DMS153 treated with DMSO at 0.1 percent for 48 hours (cell line): ENCODE measurements at regions not wholly inside any gene's neighbourhood (a gene's known extent, or its start where the extent isn't known, plus 50 kb on each side); places are given as distances from the start of the nearest gene placed in this dataset.
"Not testable (repeated sequence)": the region's sequence is repeated elsewhere in the genome, so short reads cannot be mapped to it uniquely, and the experiment has no call there.

Experiments used
- DNase-seq: peaks from one replicate; lab custom pipeline; 2025; ENCODE audit not compliant: unreplicated experiment; lab: John Stamatoyannopoulos, UW

DNA sequence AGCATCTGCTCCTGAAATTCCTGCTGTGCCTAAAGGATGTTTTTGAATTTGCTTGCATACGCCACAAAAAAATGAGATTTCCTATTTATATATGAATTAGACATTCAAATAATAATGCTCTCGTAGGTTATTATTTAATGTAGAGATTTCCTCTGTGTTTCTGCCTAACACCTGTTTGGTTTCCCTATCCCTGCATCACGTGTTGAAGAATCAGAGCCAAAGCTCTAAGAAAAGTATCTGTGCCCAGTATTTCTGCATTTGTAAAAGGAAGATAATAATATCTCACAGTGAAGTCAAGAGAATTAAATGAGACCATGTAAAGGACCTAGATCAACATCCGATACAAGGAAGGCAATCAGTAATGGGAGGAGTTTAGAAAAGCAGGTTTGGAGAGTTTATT, 179.5 kb downstream of the HNRNPD start:
- no peak for DNase-seq

DNA sequence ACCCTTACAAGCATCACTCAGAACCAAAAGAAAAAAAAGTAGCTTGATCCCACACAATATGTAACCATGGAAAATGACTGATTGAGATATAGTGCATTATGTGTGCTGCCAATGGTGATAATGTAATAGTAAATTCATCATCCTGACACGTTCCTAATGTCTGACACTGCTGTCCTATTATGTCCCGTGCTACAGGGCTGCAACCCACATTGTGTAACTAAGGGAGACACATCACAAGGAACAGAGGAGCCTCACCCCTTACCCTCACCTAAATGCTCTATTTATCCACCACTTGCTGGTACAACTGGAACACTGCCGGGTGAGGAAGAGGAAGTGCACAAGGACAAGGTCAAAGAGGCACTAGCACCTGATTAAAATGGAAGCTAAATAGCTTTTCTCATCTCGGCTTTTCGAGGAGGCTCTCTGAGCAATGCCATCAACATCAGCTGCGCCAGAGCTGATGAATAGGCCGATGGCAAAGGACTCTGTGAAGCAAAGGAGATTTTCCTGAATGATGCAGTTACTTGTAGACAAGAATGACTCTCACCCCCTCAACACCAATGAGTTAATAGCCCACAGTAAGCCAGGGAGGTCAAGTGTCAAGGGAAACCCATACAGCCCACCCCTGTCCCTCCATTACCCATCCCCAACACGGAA, 181.6 kb downstream of the HNRNPD start:
- DNase-seq: no peak

DNA sequence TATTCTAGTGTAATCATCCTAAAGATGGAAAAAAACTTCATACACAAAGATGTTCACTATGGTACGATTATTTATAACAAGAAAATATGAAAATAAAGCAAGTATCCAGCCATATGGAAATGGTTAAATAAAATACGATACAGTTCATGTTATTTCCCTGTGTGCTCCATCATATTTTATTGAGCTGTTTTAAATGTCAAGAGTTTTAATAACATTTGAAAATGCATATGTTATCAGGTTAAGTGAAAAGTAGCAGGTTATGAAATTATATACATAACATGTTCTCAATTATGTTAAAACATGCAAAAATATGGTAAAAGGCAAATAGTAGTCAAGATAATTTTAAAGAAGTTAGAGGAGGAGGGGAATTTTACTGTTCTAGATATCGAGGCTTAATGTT, 192.0 kb downstream of the HNRNPD start:
- no peak for DNase-seq

GRCh38 chr4:82172186-82172585, 201.6 kb downstream of the HNRNPD start:
- no peak for DNase-seq

- no peak for DNase-seq
These were observed 202.1 kb downstream of the HNRNPD start for GRCh38 chr4:82171531-82172155.

GRCh38 chr4:82149750-82150149, 224.0 kb downstream of the HNRNPD start:
- no peak for DNase-seq

DNA sequence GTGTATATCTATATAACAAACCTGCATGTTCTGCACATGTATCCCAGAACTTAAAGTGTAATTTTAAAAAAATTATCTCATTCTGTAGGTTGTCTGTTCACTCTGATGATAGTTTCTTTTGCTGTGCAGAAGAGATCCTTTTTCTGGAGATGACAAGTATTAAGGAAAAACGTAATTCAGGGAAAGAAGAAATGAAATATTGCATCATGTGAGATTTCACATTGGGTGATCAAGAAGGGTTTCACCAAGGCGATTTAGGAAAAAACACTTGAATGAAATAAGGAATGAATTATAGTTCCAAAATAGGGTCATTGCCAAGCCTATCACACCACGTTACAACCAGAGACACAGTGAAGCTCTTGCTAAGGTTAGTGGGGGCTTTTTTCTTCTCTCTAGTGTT, 227.9 kb downstream of the HNRNPD start:
- DNase-seq: no peak

DNA sequence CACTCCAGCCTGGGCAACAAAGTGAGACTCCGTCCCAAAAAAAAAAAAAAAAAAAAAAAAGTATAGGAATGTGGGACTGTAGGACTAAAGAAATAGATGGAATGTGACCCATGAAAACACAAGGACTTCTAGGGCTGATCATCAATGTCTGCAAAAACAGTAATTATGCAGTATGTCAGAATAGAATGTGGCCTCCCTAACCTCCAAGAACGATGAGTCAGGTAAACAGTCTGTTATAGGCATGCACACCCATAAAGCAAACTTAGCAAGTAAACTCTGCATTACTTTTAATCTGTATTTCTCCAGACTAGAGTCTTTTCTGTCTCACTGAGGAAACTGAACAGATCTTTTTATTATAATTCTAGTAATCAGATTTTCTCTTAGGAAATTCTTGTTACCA, 233.4 kb downstream of the HNRNPD start:
- DNase-seq: no peak

- DNase-seq: no peak
These were observed 234.5 kb downstream of the HNRNPD start for GRCh38 chr4:82139287-82139686.

- DNase-seq: no peak
These were observed 235.4 kb downstream of the HNRNPD start for GRCh38 chr4:82138374-82138773.

DNA sequence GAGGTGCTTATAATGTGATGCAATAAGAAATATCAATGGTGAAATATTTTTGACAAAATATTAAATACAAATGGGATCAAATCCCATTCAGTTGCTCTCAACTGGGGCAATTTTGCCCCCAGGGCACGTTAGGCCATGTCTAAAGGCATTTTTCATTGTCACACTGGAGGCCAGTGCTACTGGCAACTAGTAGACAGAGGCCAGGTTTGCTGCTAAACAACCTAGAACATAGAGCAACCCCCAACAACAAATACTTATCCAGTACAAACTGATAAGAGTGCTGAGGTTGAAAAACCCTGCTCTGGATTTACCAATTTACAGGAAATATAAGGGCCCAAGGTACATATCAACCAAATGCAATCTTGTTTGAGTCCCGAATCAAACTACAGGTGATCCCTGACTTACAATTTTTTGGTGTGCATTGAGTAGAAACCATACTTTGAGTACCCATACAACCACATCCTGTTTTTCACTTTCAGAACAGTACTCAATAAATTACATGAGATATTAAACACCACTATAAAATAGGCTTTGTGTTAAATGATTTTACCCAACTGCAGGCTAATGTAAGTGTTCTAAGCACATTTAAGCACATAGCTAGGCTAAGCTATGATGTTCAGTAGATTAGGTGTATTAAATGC, 237.5 kb downstream of the HNRNPD start:
- no peak for DNase-seq

GRCh38 chr4:82128355-82128754, 245.4 kb downstream of the HNRNPD start:
- DNase-seq: no peak

DNA sequence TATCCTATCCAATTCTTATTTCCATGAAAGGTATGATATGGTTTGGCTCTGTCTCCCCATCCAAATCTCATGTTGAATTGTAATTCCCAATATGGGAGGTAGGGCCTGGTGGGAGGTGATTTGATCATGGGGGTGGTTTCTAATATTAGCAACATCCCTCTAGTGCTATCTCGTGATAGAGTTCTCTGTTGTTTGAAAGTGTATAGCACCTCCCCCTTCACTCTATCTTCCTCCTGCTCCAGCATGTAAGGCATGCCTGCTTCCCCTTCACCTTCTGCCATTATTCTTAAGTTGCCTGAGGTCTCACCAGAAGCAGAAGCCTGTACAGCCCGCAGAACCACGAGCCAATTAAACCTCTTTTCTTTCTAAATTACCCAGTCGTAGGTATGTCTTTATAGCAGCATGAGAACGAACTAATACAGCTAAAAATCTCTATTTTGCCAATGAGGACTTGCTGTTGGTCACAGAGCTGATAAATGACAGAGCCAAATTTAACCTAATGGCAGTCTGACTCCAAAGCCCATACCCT, 247.2 kb downstream of the HNRNPD start:
- DNase-seq: no peak

DNA sequence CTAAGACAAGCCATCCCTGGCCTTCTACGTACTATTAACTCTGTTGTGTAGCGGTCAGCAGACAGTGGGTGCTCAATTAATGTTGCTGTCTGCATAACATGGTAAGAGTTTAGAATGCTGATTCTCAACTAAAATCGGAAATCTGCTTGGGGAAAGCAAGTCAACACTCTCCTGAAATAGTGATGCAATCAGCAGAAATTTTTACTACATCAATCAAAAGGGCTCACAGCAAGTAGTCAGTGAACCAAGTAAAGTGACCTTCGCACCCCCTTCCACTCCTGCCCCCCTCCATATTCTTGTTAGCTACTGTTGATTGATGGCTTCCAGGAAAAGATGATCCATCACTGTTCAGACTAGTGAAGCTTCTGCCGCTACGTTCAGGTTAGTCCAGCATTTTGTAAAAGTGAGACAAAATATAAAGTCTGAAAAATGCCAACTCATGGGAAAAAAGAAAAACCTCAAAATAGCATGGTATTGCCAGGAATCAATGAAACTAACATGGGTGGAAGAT, 247.9 kb downstream of the HNRNPD start:
- no peak for DNase-seq

DNA sequence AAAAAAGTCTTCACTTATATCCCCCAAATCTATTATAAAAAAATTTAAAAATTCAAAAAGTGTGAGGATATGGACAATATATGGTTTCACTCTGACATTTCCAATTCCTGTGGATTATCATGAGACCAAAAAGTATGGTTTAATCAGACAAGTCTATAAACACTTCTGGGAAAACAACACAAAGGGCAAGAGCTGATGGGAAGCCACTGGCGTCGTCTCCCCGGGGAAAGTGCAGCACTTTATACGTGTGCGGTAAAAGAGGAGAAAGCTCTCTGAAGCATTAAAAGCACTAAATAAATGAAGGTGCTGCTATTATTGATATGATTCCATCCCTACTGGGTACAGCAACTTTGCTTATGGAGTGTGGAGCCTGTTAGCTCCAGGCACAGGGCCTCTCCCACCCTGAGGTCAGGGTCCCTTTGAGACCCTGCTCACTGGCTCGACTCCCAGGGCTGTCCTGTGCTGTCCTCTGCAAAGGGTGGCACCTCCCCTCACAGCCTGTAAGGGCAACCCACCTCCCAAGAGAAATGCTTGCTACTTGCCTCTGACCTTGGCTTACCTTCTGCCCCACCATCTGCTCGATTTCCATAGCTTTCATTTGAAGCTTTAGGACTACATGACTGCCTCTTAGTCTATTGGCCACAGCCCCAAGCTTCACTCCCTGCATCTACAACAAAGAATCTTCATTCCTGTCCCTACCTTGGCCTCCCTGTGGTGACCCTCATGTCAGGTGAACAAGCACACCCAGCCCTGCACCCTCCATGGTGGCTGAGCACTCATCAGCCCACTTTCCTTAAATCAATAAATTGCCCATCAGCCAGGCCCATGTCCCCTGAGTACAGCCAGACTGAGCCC, 248.6 kb downstream of the HNRNPD start:
- no peak for DNase-seq

DNA sequence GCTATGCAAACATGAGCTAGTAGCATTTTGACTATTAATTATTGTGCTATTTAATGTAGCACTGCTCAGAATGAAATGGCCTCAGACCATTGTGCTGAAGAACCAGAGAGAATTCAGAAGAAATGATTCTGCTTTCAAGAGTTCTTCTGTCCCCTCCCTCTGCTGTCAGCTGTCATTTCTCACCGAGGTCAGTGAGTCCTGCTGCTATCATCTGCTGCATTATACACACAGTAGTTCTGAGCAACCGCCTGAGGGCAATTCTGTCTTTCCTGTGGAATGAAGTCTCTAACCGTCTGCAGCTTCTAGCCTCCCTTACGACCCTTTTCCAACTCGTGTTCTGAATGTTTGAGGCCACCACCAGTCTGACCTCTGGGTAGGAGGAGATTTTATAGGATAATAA, 249.4 kb downstream of the HNRNPD start:
- no peak for DNase-seq

GRCh38 chr4:82123934-82124333, 249.9 kb downstream of the HNRNPD start:
- DNase-seq: no peak

GRCh38 chr4:82115183-82115582, 258.6 kb downstream of the HNRNPD start:
- DNase-seq: not testable (repeated sequence)

- DNase-seq: no peak
These were observed 265.3 kb downstream of the HNRNPD start for GRCh38 chr4:82108506-82108905.

GRCh38 chr4:82104578-82104977, 269.2 kb downstream of the HNRNPD start:
- no peak for DNase-seq

- DNase-seq: no peak
These were observed 273.7 kb downstream of the HNRNPD start for GRCh38 chr4:82099928-82100579.
